ENCODE measurements at regions not wholly inside any gene's neighbourhood (a gene's known extent, or its start where the extent isn't known, plus 50 kb on each side); places are given as distances from the start of the nearest gene placed in this dataset.
"Not testable (repeated sequence)": the region's sequence is repeated elsewhere in the genome, so short reads cannot be mapped to it uniquely, and the experiment has no call there.

DNA sequence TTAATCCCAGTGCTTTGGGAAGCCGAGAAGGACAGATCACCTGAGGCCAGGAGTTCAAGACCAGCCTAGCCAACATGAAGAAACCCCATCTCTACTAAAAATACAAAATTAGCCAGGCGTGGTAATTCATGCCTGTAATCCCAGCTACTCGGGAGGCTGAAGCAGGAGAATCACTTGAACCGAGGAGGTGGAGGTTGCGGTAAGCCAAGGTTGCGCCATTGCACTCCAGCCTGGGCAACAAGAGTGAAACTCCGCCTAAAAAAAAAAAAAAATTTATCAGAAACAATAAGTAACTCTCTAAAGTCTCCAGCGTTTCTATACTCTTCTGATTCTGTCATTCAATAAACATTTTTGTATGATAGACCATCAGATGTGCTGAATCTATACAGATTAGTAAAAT is 55.7 kb upstream of the FNDC3B start:
- TF ChIP-seq, protein P1, sequence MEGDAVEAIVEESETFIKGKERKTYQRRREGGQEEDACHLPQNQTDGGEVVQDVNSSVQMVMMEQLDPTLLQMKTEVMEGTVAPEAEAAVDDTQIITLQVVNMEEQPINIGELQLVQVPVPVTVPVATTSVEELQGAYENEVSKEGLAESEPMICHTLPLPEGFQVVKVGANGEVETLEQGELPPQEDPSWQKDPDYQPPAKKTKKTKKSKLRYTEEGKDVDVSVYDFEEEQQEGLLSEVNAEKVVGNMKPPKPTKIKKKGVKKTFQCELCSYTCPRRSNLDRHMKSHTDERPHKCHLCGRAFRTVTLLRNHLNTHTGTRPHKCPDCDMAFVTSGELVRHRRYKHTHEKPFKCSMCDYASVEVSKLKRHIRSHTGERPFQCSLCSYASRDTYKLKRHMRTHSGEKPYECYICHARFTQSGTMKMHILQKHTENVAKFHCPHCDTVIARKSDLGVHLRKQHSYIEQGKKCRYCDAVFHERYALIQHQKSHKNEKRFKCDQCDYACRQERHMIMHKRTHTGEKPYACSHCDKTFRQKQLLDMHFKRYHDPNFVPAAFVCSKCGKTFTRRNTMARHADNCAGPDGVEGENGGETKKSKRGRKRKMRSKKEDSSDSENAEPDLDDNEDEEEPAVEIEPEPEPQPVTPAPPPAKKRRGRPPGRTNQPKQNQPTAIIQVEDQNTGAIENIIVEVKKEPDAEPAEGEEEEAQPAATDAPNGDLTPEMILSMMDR (IDR thresholded peaks at IDR 0.05), result not testable (repeated sequence)
- TF ChIP-seq EP300, POLR2A (IDR thresholded peaks at IDR 0.05): not testable (repeated sequence)

All from gastroesophageal sphincter (tissue), 3 donors.